GM13977 (cell line): ENCODE measurements at regions not wholly inside any gene's neighbourhood (a gene's known extent, or its start where the extent isn't known, plus 50 kb on each side); places are given as distances from the start of the nearest gene placed in this dataset.
"Not testable (repeated sequence)": the region's sequence is repeated elsewhere in the genome, so short reads cannot be mapped to it uniquely, and the experiment has no call there.

Source experiments
- DNase-seq: peaks from one replicate; pipeline ENCODE4 v3.0.0; 2012; ENCODE audit warnings: low spot score
- CTCF ChIP-seq: IDR thresholded peaks from 2 replicates; pipeline ENCODE4 v1.5.1; 2012; ENCODE audit warnings: mild to moderate bottlenecking, control low read depth; ENCODE audit not compliant: insufficient read depth; ENCODE audit errors: extremely low read depth, missing control alignments
- in situ Hi-C: fragments of 300-500 bp; cut with MboI; formaldehyde crosslinking; loops from one replicate; pipeline ENCODE4 v1.12.0; 2022; ENCODE audit warnings: low sequenced_read_pairs, low pct_unique_long_range_greater_than_20kb, mixed read lengths, inconsistent platforms; ENCODE audit not compliant: unreplicated experiment

GRCh38 chr12:78566456-78566855 is 298.1 kb upstream of the SYT1 start:
- TF ChIP-seq CTCF = no peak
- in situ Hi-C loops = no loop called here
- no peak for DNase-seq

GRCh38 chr12:78568321-78569020 is 296.1 kb upstream of the SYT1 start:
- DNase-seq = no peak
- no peak for TF ChIP-seq CTCF
- in situ Hi-C loops = no loop called here

DNA sequence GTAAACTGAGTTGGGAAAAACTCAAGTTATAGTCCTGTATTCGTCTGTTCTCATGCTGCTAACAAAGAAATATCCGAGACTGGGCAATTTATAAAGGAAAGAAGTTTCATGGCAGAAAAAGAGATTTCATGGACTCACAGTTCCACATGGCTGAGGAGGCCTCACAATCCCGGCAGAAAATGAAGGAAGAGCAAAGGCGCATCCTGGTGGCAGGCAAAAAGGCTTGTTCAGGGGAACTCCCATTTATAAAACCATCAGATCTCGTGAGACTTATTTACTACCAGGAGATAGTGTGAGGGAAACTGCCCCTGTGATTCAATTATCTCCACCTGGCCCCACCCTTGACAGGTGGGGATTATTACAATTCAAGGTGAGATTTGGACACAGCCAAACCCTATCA is 292.6 kb upstream of the SYT1 start:
- DNase-seq = no peak
- in situ Hi-C loops = no loop called here
- TF ChIP-seq CTCF = no peak

GRCh38 chr12:78575208-78575607 is 289.4 kb upstream of the SYT1 start:
- DNase-seq, in situ Hi-C loops: not testable (repeated sequence)

GRCh38 chr12:78579846-78580245 is 284.7 kb upstream of the SYT1 start:
- in situ Hi-C loops = no loop called here
- no peak for DNase-seq
- no peak for TF ChIP-seq CTCF

GRCh38 chr12:78580296-78580695 is 284.3 kb upstream of the SYT1 start:
- TF ChIP-seq CTCF = no peak
- DNase-seq = no peak
- in situ Hi-C loops = no loop called here

DNA sequence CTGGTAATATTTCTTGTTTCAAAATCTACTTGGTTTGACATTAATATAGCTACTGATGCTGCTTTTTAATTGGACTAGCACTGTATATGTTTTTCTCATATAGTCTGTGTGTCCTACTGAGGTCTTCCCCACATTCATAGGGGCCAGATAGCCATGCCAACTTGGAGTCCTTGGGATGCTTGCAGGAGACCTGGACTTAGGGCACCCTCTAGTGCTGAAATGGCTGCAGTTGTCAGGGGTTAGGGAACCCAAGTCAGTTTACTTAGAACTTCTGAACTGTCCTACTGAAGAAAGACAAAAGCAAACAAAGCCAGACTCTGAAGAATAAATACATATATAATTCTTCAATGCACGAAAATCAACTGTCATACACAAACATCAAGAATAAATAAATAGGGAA is 279.9 kb upstream of the SYT1 start:
- in situ Hi-C loops = no loop called here
- DNase-seq = no peak
- TF ChIP-seq CTCF = peak; percentile 19
